ENCODE measurements at regions not wholly inside any gene's neighbourhood (a gene's known extent, or its start where the extent isn't known, plus 50 kb on each side); places are given as distances from the start of the nearest gene placed in this dataset.

GRCh38 chr18:67618061-67618460 is 101.5 kb upstream of the DSEL start:
- Histone ChIP-seq H3K4me3 (ENCODE audit: low read length) (no peak overlapping the region), H3K4me1 (ENCODE audit: control insufficient read depth, low read length) (no peaks in the 10 kb centered on the region), H3K36me3 (ENCODE audit: control insufficient read depth, low read length) (no peaks in the 10 kb centered on the region), H3K9me2 (replicated peaks; ENCODE audit: control insufficient read depth, low read length) (no peaks in the 10 kb centered on the region), H3F3A (ENCODE audit: control insufficient read depth, insufficient read depth) (no peaks in the 10 kb centered on the region), H3K27ac (ENCODE audit: low read depth, low read length) (no peak overlapping the region), H3K79me2 (ENCODE audit: control insufficient read depth, low read length) (no peaks in the 10 kb centered on the region), H3K4me2 (ENCODE audit: low read length) (no peak overlapping the region), H4K20me1 (ENCODE audit: control insufficient read depth, insufficient read depth, low read depth, low read length) (no peaks in the 10 kb centered on the region), H3K27me3 (ENCODE audit: control insufficient read depth, low read length) (no peaks in the 10 kb centered on the region), H3K9me3 (ENCODE audit: control insufficient read depth, insufficient read depth, low read length) (no peaks in the 10 kb centered on the region)
- TF ChIP-seq CTCF (IDR thresholded peaks at IDR 0.05; ENCODE audit: low read depth, low read length, poor library complexity, severe bottlenecking) (no peak), EZH2phosphoT487 (IDR thresholded peaks at IDR 0.05; ENCODE audit: borderline replicate concordance, low read length) (no peak)

- no peak for TF ChIP-seq EZH2phosphoT487 (IDR thresholded peaks at IDR 0.05; ENCODE audit: borderline replicate concordance, low read length)
- TF ChIP-seq CTCF (IDR thresholded peaks at IDR 0.05; ENCODE audit: low read depth, low read length, poor library complexity, severe bottlenecking) = no peak
- Histone ChIP-seq H4K20me1 (ENCODE audit: control insufficient read depth, insufficient read depth, low read depth, low read length) (no peaks in the 10 kb centered on the region), H3K4me2 (ENCODE audit: low read length) (no peak overlapping the region), H3K27me3 (ENCODE audit: control insufficient read depth, low read length) (no peaks in the 10 kb centered on the region), H3K9me2 (replicated peaks; ENCODE audit: control insufficient read depth, low read length) (no peaks in the 10 kb centered on the region), H3K36me3 (ENCODE audit: control insufficient read depth, low read length) (no peaks in the 10 kb centered on the region), H3K4me1 (ENCODE audit: control insufficient read depth, low read length) (no peaks in the 10 kb centered on the region), H3K4me3 (ENCODE audit: low read length) (no peak overlapping the region), H3K79me2 (ENCODE audit: control insufficient read depth, low read length) (no peaks in the 10 kb centered on the region), H3F3A (ENCODE audit: control insufficient read depth, insufficient read depth) (no peaks in the 10 kb centered on the region), H3K27ac (ENCODE audit: low read depth, low read length) (no peak overlapping the region), H3K9me3 (ENCODE audit: control insufficient read depth, insufficient read depth, low read length) (no peaks in the 10 kb centered on the region)
Measured at GRCh38 chr18:67615876-67616275, 99.4 kb upstream of the DSEL start.

GRCh38 chr18:67613731-67614130 is 97.2 kb upstream of the DSEL start:
- Histone ChIP-seq H3K4me1 (ENCODE audit: control insufficient read depth, low read length) (no peaks in the 10 kb centered on the region), H4K20me1 (ENCODE audit: control insufficient read depth, insufficient read depth, low read depth, low read length) (no peaks in the 10 kb centered on the region), H3K9me3 (ENCODE audit: control insufficient read depth, insufficient read depth, low read length) (no peaks in the 10 kb centered on the region), H3K9me2 (replicated peaks; ENCODE audit: control insufficient read depth, low read length) (no peaks in the 10 kb centered on the region), H3K36me3 (ENCODE audit: control insufficient read depth, low read length) (no peaks in the 10 kb centered on the region), H3K27ac (ENCODE audit: low read depth, low read length) (no peak overlapping the region), H3K27me3 (ENCODE audit: control insufficient read depth, low read length) (no peaks in the 10 kb centered on the region), H3F3A (ENCODE audit: control insufficient read depth, insufficient read depth) (no peaks in the 10 kb centered on the region), H3K79me2 (ENCODE audit: control insufficient read depth, low read length) (no peaks in the 10 kb centered on the region), H3K4me2 (ENCODE audit: low read length) (no peak overlapping the region), H3K4me3 (ENCODE audit: low read length) (no peak overlapping the region)
- TF ChIP-seq CTCF (IDR thresholded peaks at IDR 0.05; ENCODE audit: low read depth, low read length, poor library complexity, severe bottlenecking) (no peak), EZH2phosphoT487 (IDR thresholded peaks at IDR 0.05; ENCODE audit: borderline replicate concordance, low read length) (no peak)

- TF ChIP-seq EZH2phosphoT487 (IDR thresholded peaks at IDR 0.05; ENCODE audit: borderline replicate concordance, low read length) (no peak), CTCF (IDR thresholded peaks at IDR 0.05; ENCODE audit: low read depth, low read length, poor library complexity, severe bottlenecking) (no peak)
- Histone ChIP-seq H3K4me2 (ENCODE audit: low read length) (no peak overlapping the region), H3K9me2 (replicated peaks; ENCODE audit: control insufficient read depth, low read length) (no peaks in the 10 kb centered on the region), H3K9me3 (ENCODE audit: control insufficient read depth, insufficient read depth, low read length) (no peaks in the 10 kb centered on the region), H3K4me3 (ENCODE audit: low read length) (no peak overlapping the region), H3K4me1 (ENCODE audit: control insufficient read depth, low read length) (no peaks in the 10 kb centered on the region), H4K20me1 (ENCODE audit: control insufficient read depth, insufficient read depth, low read depth, low read length) (no peaks in the 10 kb centered on the region), H3K79me2 (ENCODE audit: control insufficient read depth, low read length) (no peaks in the 10 kb centered on the region), H3K36me3 (ENCODE audit: control insufficient read depth, low read length) (no peaks in the 10 kb centered on the region), H3K27ac (ENCODE audit: low read depth, low read length) (no peak overlapping the region), H3K27me3 (ENCODE audit: control insufficient read depth, low read length) (no peaks in the 10 kb centered on the region), H3F3A (ENCODE audit: control insufficient read depth, insufficient read depth) (no peaks in the 10 kb centered on the region)
Measured at GRCh38 chr18:67612281-67612680, 95.8 kb upstream of the DSEL start.
